HepG2 (cell line): ENCODE measurements at regions not wholly inside any gene's neighbourhood (a gene's known extent, or its start where the extent isn't known, plus 50 kb on each side); places are given as distances from the start of the nearest gene placed in this dataset.

Source experiments
- ATAC-seq: fragments of 200-7000 bp; cut with Tn5 transposase; 3 replicates; pipeline ENCODE4 v1.9.1; 2020; ENCODE audit warnings: mild to moderate bottlenecking, moderate library complexity
- BruUV-seq: library from RNA; stranded (reverse); fragments of 400-500 nt; replicated peaks from 2 replicates; lab custom pipeline; 2021; lab: Mats Ljungman, UMichigan
- CTCF ChIA-PET: fragments of 300-600 bp; formaldehyde crosslinking; extraction: SDS; loops from one replicate; lab custom pipeline; 2021; ENCODE audit warnings: low total read pairs, inconsistent platforms, low intra/inter-chr PET ratio; lab: Yijun Ruan, JAX
- POLR2A ChIA-PET: fragments of 350-600 bp; sonication (Branson Sonifier 250); formaldehyde crosslinking; loops from one replicate; lab custom pipeline; 2020; ENCODE audit warnings: antibody characterized with exemption, inconsistent platforms; lab: Yijun Ruan, JAX
- DNase-seq: peaks from one replicate; pipeline ENCODE4 v3.0.0-alpha.2; 2015; ENCODE audit warnings: low spot score
- FAIRE-seq: peaks from 3 replicates; lab custom pipeline; 2011; peaks lifted over from hg19 to GRCh38; lab: Jason Lieb, UNC
- H2AFZ ChIP-seq: one replicate; pipeline ENCODE4 v1.6.1; 2011; ENCODE audit warnings: low read length, inconsistent platforms
- H3K27ac ChIP-seq: fragments of 300-600 bp; 3 replicates; pipeline ENCODE4 v1.8.0; 2011; ENCODE audit warnings: mixed run types, mild to moderate bottlenecking, mixed read lengths, low read length, inconsistent platforms; ENCODE audit not compliant: insufficient read depth; ENCODE audit errors: extremely low read length
- H3K27me3 ChIP-seq, 2 experiments: fragments of 200-600 bp in 1 of 2; 2 replicates in 1 of 2; 3 replicates in 1 of 2; pipeline versions ENCODE4 v1.6.0 to v1.8.0; 2011; ENCODE audit warnings: low read length in 2 of 2, mild to moderate bottlenecking in 2 of 2, moderate library complexity in 2 of 2, inconsistent platforms in 1 of 2; ENCODE audit not compliant: insufficient read depth in 2 of 2, control insufficient read depth in 1 of 2
- H3K36me3 ChIP-seq, 2 experiments: fragments of 200-600 bp in 1 of 2; replicated peaks in 1 of 2; 2 replicates in 1 of 2; 3 replicates in 1 of 2; pipeline versions ENCODE4 v1.5.1 to v1.8.0; 2011; ENCODE audit warnings: low read length in 2 of 2, inconsistent platforms in 1 of 2; ENCODE audit not compliant: insufficient read depth in 2 of 2, control insufficient read depth in 1 of 2
- H3K4me1 ChIP-seq: 2 replicates; pipeline ENCODE4 v1.5.1; 2012; ENCODE audit warnings: low read length, inconsistent platforms; ENCODE audit not compliant: insufficient read depth
- H3K4me2 ChIP-seq: 2 replicates; pipeline ENCODE4 v1.6.0; 2011; ENCODE audit warnings: low read depth, low read length, inconsistent platforms
- H3K4me3 ChIP-seq, 3 experiments: fragments of 200-600 bp in 1 of 3; sonication (generic), shearing (Covaris generic) in 1 of 3; replicated peaks in 1 of 3; 2 replicates each; pipeline ENCODE4 v1.5.1; 2011 to 2016; ENCODE audit warnings: low read length in 3 of 3, inconsistent platforms in 2 of 3, low read depth in 2 of 3, mild to moderate bottlenecking in 2 of 3, control low read depth in 1 of 3, mixed read lengths in 1 of 3; ENCODE audit not compliant: insufficient read depth in 1 of 3
- H3K79me2 ChIP-seq: one replicate; pipeline ENCODE4 v1.6.1; 2011; ENCODE audit warnings: low read length, inconsistent platforms; ENCODE audit not compliant: insufficient read depth
- H3K9ac ChIP-seq: 2 replicates; pipeline ENCODE4 v1.6.0; 2011; ENCODE audit warnings: mild to moderate bottlenecking, low read depth, low read length, inconsistent platforms; ENCODE audit not compliant: insufficient read depth
- H3K9me3 ChIP-seq: 2 replicates; pipeline ENCODE4 v1.5.1; 2012; ENCODE audit warnings: mild to moderate bottlenecking, low read length
- H4K20me1 ChIP-seq: 2 replicates; pipeline ENCODE4 v1.6.0; 2011; ENCODE audit warnings: inconsistent platforms, mild to moderate bottlenecking, low read length, moderate library complexity; ENCODE audit not compliant: insufficient read depth
- CEBPB ChIP-seq: IDR thresholded peaks from 2 replicates; pipeline ENCODE4 v1.6.1; 2011; ENCODE audit warnings: low read depth, low read length, improper control_type of control experiment, borderline replicate concordance
- FOXA3 ChIP-seq: IDR thresholded peaks from 2 replicates; pipeline ENCODE4 v1.6.1; 2016; ENCODE audit warnings: missing genetic modification reagents, missing compliant biosample characterization
- HNF1B ChIP-seq: sonication (generic); formaldehyde crosslinking; IDR thresholded peaks from 2 replicates; pipeline ENCODE4 v1.5.1; 2020; ENCODE audit warnings: mild to moderate bottlenecking, moderate library complexity, missing genetic modification reagents
- KMT2A ChIP-seq: sonication (generic); formaldehyde crosslinking; IDR thresholded peaks from 2 replicates; pipeline ENCODE4 v1.4.0; 2020; ENCODE audit warnings: missing genetic modification reagents
- ZNF703 ChIP-seq: sonication (generic); formaldehyde crosslinking; IDR thresholded peaks from 2 replicates; pipeline ENCODE4 v1.5.1; 2020; ENCODE audit warnings: missing genetic modification reagents, mild to moderate bottlenecking, moderate library complexity, borderline replicate concordance
- ZNF740 ChIP-seq: sonication (generic); formaldehyde crosslinking; IDR thresholded peaks from 2 replicates; pipeline ENCODE4 v1.4.0; 2020; ENCODE audit warnings: missing genetic modification reagents
- in situ Hi-C: cut with HindIII; loops from 2 replicates; pipeline ENCODE4 v1.10.0; 2017; ENCODE audit warnings: low pct_unique_long_range_greater_than_20kb; ENCODE audit not compliant: extremely low pct_ligation_motif_present
- intact Hi-C: fragments of 100-400 bp; cut with micrococcal nuclease; formaldehyde crosslinking; loops from one replicate; pipeline ENCODE4 v1.10.0; 2022; ENCODE audit not compliant: unreplicated experiment

DNA sequence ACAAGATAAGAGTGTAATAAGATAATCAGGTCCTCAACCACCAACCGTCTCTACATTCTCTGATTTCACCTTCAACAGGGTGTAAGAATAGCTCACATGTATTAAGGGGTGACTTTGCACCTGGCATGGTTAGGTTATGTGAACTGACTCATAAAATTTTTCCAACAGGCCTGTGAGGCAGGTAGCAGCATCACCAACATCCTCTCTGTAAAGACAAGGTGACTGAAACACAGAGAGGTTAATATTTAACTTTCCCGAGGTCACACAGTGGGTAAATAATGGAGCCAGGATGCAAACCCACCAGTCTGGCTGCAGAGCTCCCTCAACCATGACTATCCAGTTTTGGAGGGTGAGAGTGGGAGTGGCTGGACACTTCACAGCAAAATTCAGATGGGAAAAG is 317.2 kb downstream of the C16orf95 start (continued):
- TF ChIP-seq FOXA3 = peak; percentile 33; the same call in 1 of the 2 replicates
- peak; percentile 81; the same call in 1 of the 2 replicates for TF ChIP-seq HNF1B (CRISPR knock-in tag)
- TF ChIP-seq, all 625 proteins: peak for 5

DNA sequence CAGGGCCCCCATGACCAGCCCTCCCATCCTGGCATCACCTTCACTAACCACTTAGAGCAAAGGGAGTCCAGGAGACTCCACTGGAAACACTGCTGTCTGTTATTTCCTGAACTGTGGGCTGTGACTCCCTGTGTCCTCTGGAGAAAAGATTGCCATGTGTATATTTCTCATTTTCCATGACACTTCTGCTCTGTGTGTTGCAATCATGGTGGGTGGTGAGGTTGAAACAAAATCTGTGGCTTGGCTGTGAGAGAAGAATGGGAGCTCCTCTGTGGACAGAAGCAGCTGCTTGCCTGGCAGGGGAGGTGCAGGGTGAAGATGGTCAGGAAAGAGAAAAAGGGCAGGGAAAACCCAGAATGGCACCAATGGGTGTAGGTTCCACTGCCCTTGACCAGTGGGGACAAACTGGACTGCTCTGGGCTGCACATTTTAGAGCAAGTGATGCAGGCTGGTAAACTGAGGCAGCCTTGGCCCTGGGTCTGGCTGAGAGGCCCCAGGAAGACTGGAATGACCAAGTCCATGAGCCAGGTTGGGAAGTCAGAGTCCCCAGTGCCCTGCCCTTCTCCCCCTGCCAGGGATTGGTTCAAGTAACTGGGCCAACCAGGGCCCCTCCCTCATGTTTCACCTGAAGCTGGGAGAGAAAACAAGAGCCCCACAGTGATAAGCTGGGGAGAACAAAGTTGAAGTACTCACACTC is 314.3 kb downstream of the C16orf95 start:
- in situ Hi-C loops = no loop called here
- no peak for DNase-seq
- Histone ChIP-seq H3K36me3 (no peaks in the 10 kb centered on the region), H3K4me1 (peaks cover 11% of the 10 kb centered on the region), H3K27ac (no peak overlapping the region), H3K4me3 (no peak overlapping the region), H3K4me2 (no peak overlapping the region), H3K9ac (no peak overlapping the region), H2AFZ (no peak overlapping the region), H4K20me1 (no peaks in the 10 kb centered on the region), H3K27me3 (peaks cover 0 to 4% of the 10 kb centered on the region in 2 experiments; a peak in 3 of 5 replicates), H3K9me3 (peaks cover 19% of the 10 kb centered on the region), H3K79me2 (no peaks in the 10 kb centered on the region)
- TF ChIP-seq ZNF703 (no peak), KMT2A (no peak), ZNF740 (CRISPR knock-in tag) (no peak), CEBPB (peak; percentile 7; the same call in 1 of the 2 replicates)
- ATAC-seq = no peak
- ChIA-PET POLR2A (no interaction called here), CTCF (no interaction called here)
- FAIRE-seq = no peak
- intact Hi-C loops = no loop called here
- BruUV-seq = no TSS peak
